ENCODE measurements at regions not wholly inside any gene's neighbourhood (a gene's known extent, or its start where the extent isn't known, plus 50 kb on each side); places are given as distances from the start of the nearest gene placed in this dataset.
"Not testable (repeated sequence)": the region's sequence is repeated elsewhere in the genome, so short reads cannot be mapped to it uniquely, and the experiment has no call there.

GRCh38 chr12:94007833-94008232, 140.5 kb upstream of the PLXNC1 start:
- H3K27me3 ChIP-seq (replicated peaks in 2 of 5; ENCODE audit: control insufficient read depth in 4 of 5, insufficient read depth in 5 of 5, low read length in 4 of 5); H3K27ac ChIP-seq (ENCODE audit: insufficient read depth in 1 of 2, low read depth in 1 of 2, low read length in 2 of 2, poor library complexity in 1 of 2, severe bottlenecking in 2 of 2); H3K36me3 ChIP-seq (ENCODE audit: control insufficient read depth in 4 of 4, insufficient read depth in 4 of 4, low read length in 3 of 4); CTCF ChIA-PET; H3K4me3 ChIP-seq (ENCODE audit: control insufficient read depth in 1 of 7, extremely low read depth in 1 of 7, insufficient read depth in 4 of 7, low read depth in 2 of 7, low read length in 6 of 7); H3K9me3 ChIP-seq (ENCODE audit: control extremely low read depth in 1 of 5, control insufficient read depth in 4 of 5, insufficient read depth in 2 of 5, low read depth in 1 of 5, low read length in 4 of 5); POLR2A ChIA-PET: not testable (repeated sequence)
- peak in 1 of 3 donors; percentile 14 for DNase-seq
- H3K4me1 ChIP-seq (ENCODE audit: control extremely low read depth in 1 of 4, control insufficient read depth in 4 of 4, insufficient read depth in 4 of 4, low read length in 3 of 4) = peaks cover 0 to 13% (median 6%) of the 10 kb centered on the region in 4 experiments
- WGBS (ENCODE audit: insufficient coverage) = 98% methylated on average over 6 of the region's 6 CpGs

DNA sequence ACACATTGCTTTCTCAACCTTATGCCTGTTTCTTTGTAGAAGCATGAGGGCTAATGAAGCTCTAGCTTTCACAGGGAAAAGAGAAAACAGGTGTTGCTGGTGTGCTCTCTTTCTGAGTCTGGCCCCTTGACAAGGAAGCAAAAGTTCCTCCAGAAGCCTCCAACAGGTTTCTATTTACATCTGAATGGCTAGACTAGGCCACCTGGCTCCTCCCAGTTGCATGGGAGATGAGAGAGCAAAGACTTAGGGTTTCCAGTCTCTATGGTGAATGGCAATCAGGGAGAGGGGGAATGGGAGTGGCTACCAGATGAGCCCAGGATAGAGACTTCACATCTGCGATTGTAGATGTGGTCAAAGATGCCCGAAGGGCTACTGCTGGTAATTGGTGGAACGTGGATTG, 138.1 kb upstream of the PLXNC1 start:
- Histone ChIP-seq H3K27ac (ENCODE audit: insufficient read depth in 1 of 2, low read depth in 1 of 2, low read length in 2 of 2, poor library complexity in 1 of 2, severe bottlenecking in 2 of 2) (no peak overlapping the region), H3K4me3 (ENCODE audit: control insufficient read depth in 1 of 7, extremely low read depth in 1 of 7, insufficient read depth in 4 of 7, low read depth in 2 of 7, low read length in 6 of 7) (no peak overlapping the region), H3K36me3 (ENCODE audit: control insufficient read depth in 4 of 4, insufficient read depth in 4 of 4, low read length in 3 of 4) (no peaks in the 10 kb centered on the region), H3K4me1 (ENCODE audit: control extremely low read depth in 1 of 4, control insufficient read depth in 4 of 4, insufficient read depth in 4 of 4, low read length in 3 of 4) (peaks cover 0 to 15% (median 7%) of the 10 kb centered on the region in 4 experiments), H3K9me3 (ENCODE audit: control extremely low read depth in 1 of 5, control insufficient read depth in 4 of 5, insufficient read depth in 2 of 5, low read depth in 1 of 5, low read length in 4 of 5) (no peaks in the 10 kb centered on the region), H3K27me3 (replicated peaks in 2 of 5; ENCODE audit: control insufficient read depth in 4 of 5, insufficient read depth in 5 of 5, low read length in 4 of 5) (no peaks in the 10 kb centered on the region)
- no peak for DNase-seq
- POLR2A ChIA-PET = no interaction called here
- WGBS (ENCODE audit: insufficient coverage) = no CpG with 5 or more reads among the region's 3 CpGs
- CTCF ChIA-PET = interaction anchor here (1.6 kb wide), 1 partner anchor 92 kb away, joined by 5 read pairs; no protein-coding TSS in a partner anchor

DNA sequence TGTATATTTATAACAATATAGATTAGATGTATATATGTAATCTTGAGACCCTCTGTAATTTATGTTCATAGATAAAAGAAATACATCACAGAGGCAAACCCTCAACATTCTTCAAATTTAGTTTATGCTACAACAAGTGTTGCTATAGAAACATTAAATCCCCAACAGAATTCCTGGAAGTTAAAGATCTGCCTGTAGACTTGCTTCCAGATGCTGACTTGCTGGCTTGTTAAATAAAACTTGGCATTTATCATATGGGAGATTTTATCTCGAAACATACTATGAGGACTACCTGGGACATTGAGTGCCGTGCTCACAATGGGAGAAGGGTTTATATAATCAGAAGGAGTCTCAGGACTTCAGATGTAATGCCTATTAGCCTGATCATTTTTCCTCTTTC, 136.3 kb upstream of the PLXNC1 start:
- H3K9me3 ChIP-seq (ENCODE audit: control extremely low read depth in 1 of 5, control insufficient read depth in 4 of 5, insufficient read depth in 2 of 5, low read depth in 1 of 5, low read length in 4 of 5) = peaks cover 0 to 13% (median 6%) of the 10 kb centered on the region in 5 experiments
- no peaks in the 10 kb centered on the region for H3K36me3 ChIP-seq (ENCODE audit: control insufficient read depth in 4 of 4, insufficient read depth in 4 of 4, low read length in 3 of 4)
- H3K27ac ChIP-seq (ENCODE audit: insufficient read depth in 1 of 2, low read depth in 1 of 2, low read length in 2 of 2, poor library complexity in 1 of 2, severe bottlenecking in 2 of 2) = no peak overlapping the region
- POLR2A ChIA-PET = no interaction called here
- no peaks in the 10 kb centered on the region for H3K27me3 ChIP-seq (replicated peaks in 2 of 5; ENCODE audit: control insufficient read depth in 4 of 5, insufficient read depth in 5 of 5, low read length in 4 of 5)
- DNase-seq = no peak
- no CpG with 5 or more reads among the region's 2 CpGs for WGBS (ENCODE audit: insufficient coverage)
- H3K4me1 ChIP-seq (ENCODE audit: control extremely low read depth in 1 of 4, control insufficient read depth in 4 of 4, insufficient read depth in 4 of 4, low read length in 3 of 4) = peaks cover 0 to 15% (median 7%) of the 10 kb centered on the region in 4 experiments
- no peak overlapping the region for H3K4me3 ChIP-seq (ENCODE audit: control insufficient read depth in 1 of 7, extremely low read depth in 1 of 7, insufficient read depth in 4 of 7, low read depth in 2 of 7, low read length in 6 of 7)
- CTCF ChIA-PET = interaction anchor here (0.5 to 0.8 kb wide), 2 partner anchors 28 to 63 kb away, joined by 3 to 4 read pairs; no protein-coding TSS in a partner anchor

- Histone ChIP-seq H3K4me3 (ENCODE audit: control insufficient read depth in 1 of 7, extremely low read depth in 1 of 7, insufficient read depth in 4 of 7, low read depth in 2 of 7, low read length in 6 of 7) (no peak overlapping the region), H3K4me1 (ENCODE audit: control extremely low read depth in 1 of 4, control insufficient read depth in 4 of 4, insufficient read depth in 4 of 4, low read length in 3 of 4) (peaks cover 0 to 15% (median 7%) of the 10 kb centered on the region in 4 experiments), H3K27me3 (replicated peaks in 2 of 5; ENCODE audit: control insufficient read depth in 4 of 5, insufficient read depth in 5 of 5, low read length in 4 of 5) (no peaks in the 10 kb centered on the region), H3K27ac (ENCODE audit: insufficient read depth in 1 of 2, low read depth in 1 of 2, low read length in 2 of 2, poor library complexity in 1 of 2, severe bottlenecking in 2 of 2) (no peak overlapping the region), H3K9me3 (ENCODE audit: control extremely low read depth in 1 of 5, control insufficient read depth in 4 of 5, insufficient read depth in 2 of 5, low read depth in 1 of 5, low read length in 4 of 5) (peaks cover 0 to 18% (median 6%) of the 10 kb centered on the region in 5 experiments), H3K36me3 (ENCODE audit: control insufficient read depth in 4 of 4, insufficient read depth in 4 of 4, low read length in 3 of 4) (no peaks in the 10 kb centered on the region)
- ChIA-PET CTCF (interaction anchor here (0.5 to 0.8 kb wide), 2 partner anchors 27 to 63 kb away, joined by 3 to 4 read pairs; no protein-coding TSS in a partner anchor), POLR2A (no interaction called here)
- peak; percentile 14 to 90 (median 81) for DNase-seq
- no CpG with 5 or more reads among the region's 1 CpG for WGBS (ENCODE audit: insufficient coverage)
These were observed 135.8 kb upstream of the PLXNC1 start for GRCh38 chr12:94012590-94012989.

- POLR2A ChIA-PET = interaction anchor here (0.6 to 0.7 kb wide), 2 partner anchors 29 to 163 kb away, joined by 3 read pairs; no protein-coding TSS in a partner anchor
- H3K27ac ChIP-seq (ENCODE audit: insufficient read depth in 1 of 2, low read depth in 1 of 2, low read length in 2 of 2, poor library complexity in 1 of 2, severe bottlenecking in 2 of 2); H3K4me1 ChIP-seq (ENCODE audit: control extremely low read depth in 1 of 4, control insufficient read depth in 4 of 4, insufficient read depth in 4 of 4, low read length in 3 of 4); H3K4me3 ChIP-seq (ENCODE audit: control insufficient read depth in 1 of 7, extremely low read depth in 1 of 7, insufficient read depth in 4 of 7, low read depth in 2 of 7, low read length in 6 of 7); H3K36me3 ChIP-seq (ENCODE audit: control insufficient read depth in 4 of 4, insufficient read depth in 4 of 4, low read length in 3 of 4); H3K27me3 ChIP-seq (replicated peaks in 2 of 5; ENCODE audit: control insufficient read depth in 4 of 5, insufficient read depth in 5 of 5, low read length in 4 of 5); DNase-seq; CTCF ChIA-PET: not testable (repeated sequence)
- 93% methylated on average over 2 of the region's 2 CpGs for WGBS (ENCODE audit: insufficient coverage)
- H3K9me3 ChIP-seq (ENCODE audit: control extremely low read depth in 1 of 5, control insufficient read depth in 4 of 5, insufficient read depth in 2 of 5, low read depth in 1 of 5, low read length in 4 of 5) = peaks cover 0 to 28% (median 10%) of the 10 kb centered on the region in 5 experiments
These were observed 131.1 kb upstream of the PLXNC1 start for GRCh38 chr12:94017247-94017646.

DNA sequence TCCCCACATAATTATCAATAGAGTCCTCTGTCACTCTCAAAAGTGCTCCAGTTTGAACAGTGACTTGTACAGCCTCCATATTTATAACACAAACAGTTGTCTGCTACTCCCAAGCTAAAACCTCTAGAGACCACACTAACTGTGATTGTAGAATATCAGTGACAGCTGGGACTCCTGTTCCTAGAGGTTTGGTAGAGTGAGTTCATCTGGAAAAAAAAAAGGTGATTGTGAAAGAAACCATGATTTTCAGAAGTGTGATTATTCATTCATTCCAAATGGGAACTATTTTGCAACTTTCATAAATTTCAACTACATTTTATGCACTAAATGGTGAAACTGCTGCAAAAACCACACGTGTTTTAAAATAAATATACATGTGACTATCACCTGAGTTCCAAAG, 128.0 kb upstream of the PLXNC1 start:
- no peak for DNase-seq
- Histone ChIP-seq H3K4me1 (ENCODE audit: control extremely low read depth in 1 of 4, control insufficient read depth in 4 of 4, insufficient read depth in 4 of 4, low read length in 3 of 4) (no peaks in the 10 kb centered on the region), H3K4me3 (ENCODE audit: control insufficient read depth in 1 of 7, extremely low read depth in 1 of 7, insufficient read depth in 4 of 7, low read depth in 2 of 7, low read length in 6 of 7) (no peak overlapping the region), H3K27me3 (replicated peaks in 2 of 5; ENCODE audit: control insufficient read depth in 4 of 5, insufficient read depth in 5 of 5, low read length in 4 of 5) (no peaks in the 10 kb centered on the region), H3K27ac (ENCODE audit: insufficient read depth in 1 of 2, low read depth in 1 of 2, low read length in 2 of 2, poor library complexity in 1 of 2, severe bottlenecking in 2 of 2) (no peak overlapping the region), H3K36me3 (ENCODE audit: control insufficient read depth in 4 of 4, insufficient read depth in 4 of 4, low read length in 3 of 4) (no peaks in the 10 kb centered on the region), H3K9me3 (ENCODE audit: control extremely low read depth in 1 of 5, control insufficient read depth in 4 of 5, insufficient read depth in 2 of 5, low read depth in 1 of 5, low read length in 4 of 5) (peaks cover 3 to 44% (median 10%) of the 10 kb centered on the region in 5 experiments)
- WGBS (ENCODE audit: insufficient coverage) = 75% methylated on average over 1 of the region's 1 CpG
- ChIA-PET CTCF (interaction anchor here (1.1 kb wide), 1 partner anchor 29 kb away, joined by 3 read pairs; no protein-coding TSS in a partner anchor), POLR2A (interaction anchor here (0.5 kb wide), 1 partner anchor 556 kb away, joined by 3 read pairs; no protein-coding TSS in a partner anchor)

GRCh38 chr12:94023879-94024278, 124.5 kb upstream of the PLXNC1 start:
- DNase-seq = no peak
- CTCF ChIA-PET = interaction anchor here (1.0 kb wide), 1 partner anchor 24 kb away, joined by 3 read pairs; no protein-coding TSS in a partner anchor
- no peaks in the 10 kb centered on the region for H3K27me3 ChIP-seq (replicated peaks in 2 of 5; ENCODE audit: control insufficient read depth in 4 of 5, insufficient read depth in 5 of 5, low read length in 4 of 5)
- H3K36me3 ChIP-seq (ENCODE audit: control insufficient read depth in 4 of 4, insufficient read depth in 4 of 4, low read length in 3 of 4) = no peaks in the 10 kb centered on the region
- H3K4me1 ChIP-seq (ENCODE audit: control extremely low read depth in 1 of 4, control insufficient read depth in 4 of 4, insufficient read depth in 4 of 4, low read length in 3 of 4) = no peaks in the 10 kb centered on the region
- H3K4me3 ChIP-seq (ENCODE audit: control insufficient read depth in 1 of 7, extremely low read depth in 1 of 7, insufficient read depth in 4 of 7, low read depth in 2 of 7, low read length in 6 of 7) = no peak overlapping the region
- H3K27ac ChIP-seq (ENCODE audit: insufficient read depth in 1 of 2, low read depth in 1 of 2, low read length in 2 of 2, poor library complexity in 1 of 2, severe bottlenecking in 2 of 2) = no peak overlapping the region
- POLR2A ChIA-PET = interaction anchor here (0.9 kb wide), 1 partner anchor 13 kb away, joined by 3 read pairs; no protein-coding TSS in a partner anchor
- H3K9me3 ChIP-seq (ENCODE audit: control extremely low read depth in 1 of 5, control insufficient read depth in 4 of 5, insufficient read depth in 2 of 5, low read depth in 1 of 5, low read length in 4 of 5) = peaks cover 2 to 20% (median 3%) of the 10 kb centered on the region in 5 experiments
